MCF 10A (cell line): ENCODE measurements at regions not wholly inside any gene's neighbourhood (a gene's known extent, or its start where the extent isn't known, plus 50 kb on each side); places are given as distances from the start of the nearest gene placed in this dataset.

Source experiments
- BruUV-seq: library from RNA; stranded (reverse); fragments of 400-500 nt; replicated peaks from 2 replicates; lab custom pipeline; 2021; lab: Mats Ljungman, UMichigan
- CTCF ChIA-PET: fragments of 300-600 bp; sonication (Branson Sonifier 250); formaldehyde crosslinking; extraction: SDS; loops from one replicate; lab custom pipeline; 2021; ENCODE audit warnings: antibody characterized with exemption, inconsistent platforms; lab: Yijun Ruan, JAX
- POLR2A ChIA-PET: fragments of 300-600, 350-650 bp; sonication (Branson Sonifier 250); formaldehyde crosslinking; extraction: SDS; loops from one replicate; lab custom pipeline; 2020; ENCODE audit warnings: antibody characterized with exemption, inconsistent platforms; lab: Yijun Ruan, JAX
- DNase-seq: peaks from one replicate; pipeline ENCODE4 v3.0.0-alpha.2; 2018; ENCODE audit not compliant: unreplicated experiment
- H3K27ac Mint-ChIP-seq: one replicate; pipeline ENCODE4 v1.8.0; 2022; ENCODE audit warnings: mild to moderate bottlenecking, low read depth, mixed read lengths; ENCODE audit not compliant: unreplicated experiment
- H3K27me3 Mint-ChIP-seq: one replicate; pipeline ENCODE4 v1.8.0; 2022; ENCODE audit warnings: mixed read lengths; ENCODE audit not compliant: insufficient read depth, unreplicated experiment
- H3K36me3 Mint-ChIP-seq: one replicate; pipeline ENCODE4 v1.8.0; 2022; ENCODE audit warnings: mild to moderate bottlenecking, moderate library complexity, mixed read lengths; ENCODE audit not compliant: insufficient read depth, unreplicated experiment
- H3K4me1 Mint-ChIP-seq: one replicate; pipeline ENCODE4 v1.8.0; 2022; ENCODE audit warnings: mixed read lengths; ENCODE audit not compliant: insufficient read depth, unreplicated experiment
- H3K4me3 Mint-ChIP-seq: one replicate; pipeline ENCODE4 v1.8.0; 2022; ENCODE audit warnings: mild to moderate bottlenecking, moderate library complexity, mixed read lengths; ENCODE audit not compliant: unreplicated experiment
- H3K9me3 Mint-ChIP-seq: one replicate; pipeline ENCODE4 v1.8.0; 2022; ENCODE audit warnings: mixed read lengths; ENCODE audit not compliant: unreplicated experiment
- CTCF ChIP-seq: fragments of 200-600 bp; IDR thresholded peaks from one replicate; pipeline ENCODE4 v1.8.0; 2022; ENCODE audit warnings: antibody characterized with exemption, mild to moderate bottlenecking; ENCODE audit not compliant: unreplicated experiment
- intact Hi-C: fragments of 100-400 bp; cut with micrococcal nuclease; formaldehyde crosslinking; loops from 2 replicates; pipeline ENCODE4 v1.14.1; 2022

GRCh38 chrX:20739038-20739745 lies 472.5 kb upstream of the RPS6KA3 start:
- no peak overlapping the region for H3K4me3 Mint-ChIP-seq
- H3K4me1 Mint-ChIP-seq, result peaks cover 6% of the 10 kb centered on the region
- TF ChIP-seq CTCF, result no peak
- DNase-seq, result no peak
- H3K36me3 Mint-ChIP-seq, result no peaks in the 10 kb centered on the region
- BruUV-seq, result no TSS peak
- H3K27me3 Mint-ChIP-seq, result no peaks in the 10 kb centered on the region
- H3K9me3 Mint-ChIP-seq, result peaks cover 13% of the 10 kb centered on the region
- ChIA-PET POLR2A (no interaction called here), CTCF (no interaction called here)
- no peak overlapping the region for H3K27ac Mint-ChIP-seq
- intact Hi-C loops, result no loop called here

GRCh38 chrX:20729416-20729815 lies 462.7 kb upstream of the RPS6KA3 start:
- no peak for DNase-seq
- H3K4me3 Mint-ChIP-seq, result no peak overlapping the region
- H3K27me3 Mint-ChIP-seq, result no peaks in the 10 kb centered on the region
- H3K36me3 Mint-ChIP-seq, result no peaks in the 10 kb centered on the region
- intact Hi-C loops, result no loop called here
- no TSS peak for BruUV-seq
- ChIA-PET CTCF (no interaction called here), POLR2A (no interaction called here)
- TF ChIP-seq CTCF, result no peak
- H3K27ac Mint-ChIP-seq, result no peak overlapping the region
- no peaks in the 10 kb centered on the region for H3K9me3 Mint-ChIP-seq
- H3K4me1 Mint-ChIP-seq, result no peaks in the 10 kb centered on the region

- Mint-ChIP-seq H3K27me3 (no peaks in the 10 kb centered on the region), H3K27ac (no peak overlapping the region), H3K4me1 (no peaks in the 10 kb centered on the region), H3K4me3 (no peak overlapping the region), H3K9me3 (no peaks in the 10 kb centered on the region), H3K36me3 (no peaks in the 10 kb centered on the region)
- ChIA-PET CTCF (no interaction called here), POLR2A (no interaction called here)
- DNase-seq, result no peak
- BruUV-seq, result no TSS peak
- no peak for TF ChIP-seq CTCF
- intact Hi-C loops, result no loop called here
Observed at GRCh38 chrX:20727447-20727846, 460.7 kb upstream of the RPS6KA3 start.

- no peak for TF ChIP-seq CTCF
- Mint-ChIP-seq H3K27ac (no peak overlapping the region), H3K27me3 (no peaks in the 10 kb centered on the region), H3K36me3 (no peaks in the 10 kb centered on the region), H3K4me3 (no peak overlapping the region), H3K4me1 (no peaks in the 10 kb centered on the region), H3K9me3 (peaks cover 34% of the 10 kb centered on the region)
- ChIA-PET POLR2A (no interaction called here), CTCF (no interaction called here)
- DNase-seq, result no peak
- intact Hi-C loops, result no loop called here
- no TSS peak for BruUV-seq
Observed at GRCh38 chrX:20720954-20721626, 454.4 kb upstream of the RPS6KA3 start.
